ENCODE measurements at regions not wholly inside any gene's neighbourhood (a gene's known extent, or its start where the extent isn't known, plus 50 kb on each side); places are given as distances from the start of the nearest gene placed in this dataset.

- no peaks in the 10 kb centered on the region for H3K9me3 ChIP-seq
- H3K4me1 ChIP-seq, result no peaks in the 10 kb centered on the region
- H3K27ac ChIP-seq, result no peak overlapping the region
- no peaks in the 10 kb centered on the region for H3K27me3 ChIP-seq
- no peak for DNase-seq
- 84 to 91% (median 85%) methylated on average over 2 of the region's 2 CpGs for WGBS, 5 donors
- H3K36me3 ChIP-seq, result no peaks in the 10 kb centered on the region
- TF ChIP-seq POLR2A (IDR thresholded peaks at IDR 0.05) (no peak), POLR2AphosphoS5 (IDR thresholded peaks at IDR 0.05) (no peak), CTCF (IDR thresholded peaks at IDR 0.05) (no peak), EP300 (IDR thresholded peaks at IDR 0.05) (no peak)
- intact Hi-C loops (cut with DNase I; ENCODE audit: low total_unique reads), result no loop called here
- no peak overlapping the region for H3K4me3 ChIP-seq
Observed at GRCh38 chr12:90084018-90084417, 375.4 kb upstream of the ATP2B1 start.

- Histone ChIP-seq H3K4me1 (no peaks in the 10 kb centered on the region), H3K9me3 (no peaks in the 10 kb centered on the region), H3K27me3 (no peaks in the 10 kb centered on the region), H3K36me3 (no peaks in the 10 kb centered on the region), H3K27ac (no peak overlapping the region), H3K4me3 (no peak overlapping the region)
- TF ChIP-seq CTCF (IDR thresholded peaks at IDR 0.05), result no peak
- no peak for TF ChIP-seq EP300 (IDR thresholded peaks at IDR 0.05)
- TF ChIP-seq POLR2A (IDR thresholded peaks at IDR 0.05), result no peak
- TF ChIP-seq POLR2AphosphoS5 (IDR thresholded peaks at IDR 0.05), result no peak
- no peak for DNase-seq
- intact Hi-C loops (cut with DNase I; ENCODE audit: low total_unique reads), result no loop called here
- WGBS, 5 donors, result 54 to 66% (median 61%) methylated on average over 1 of the region's 1 CpG
Observed at GRCh38 chr12:90080616-90081015, 372.0 kb upstream of the ATP2B1 start.

GRCh38 chr12:90079529-90080210 lies 371.0 kb upstream of the ATP2B1 start:
- WGBS, 5 donors, result 33 to 64% (median 55%) methylated on average over 4 of the region's 4 CpGs
- no peak for TF ChIP-seq EP300 (IDR thresholded peaks at IDR 0.05)
- no peak for TF ChIP-seq POLR2A (IDR thresholded peaks at IDR 0.05)
- TF ChIP-seq POLR2AphosphoS5 (IDR thresholded peaks at IDR 0.05), result no peak
- no peak for TF ChIP-seq CTCF (IDR thresholded peaks at IDR 0.05)
- Histone ChIP-seq H3K4me1 (no peaks in the 10 kb centered on the region), H3K9me3 (no peaks in the 10 kb centered on the region), H3K36me3 (no peaks in the 10 kb centered on the region), H3K27ac (no peak overlapping the region), H3K27me3 (no peaks in the 10 kb centered on the region), H3K4me3 (no peak overlapping the region)
- DNase-seq, result no peak
- intact Hi-C loops (cut with DNase I; ENCODE audit: low total_unique reads), result no loop called here

GRCh38 chr12:90078344-90078743 lies 369.7 kb upstream of the ATP2B1 start:
- no peak for TF ChIP-seq POLR2AphosphoS5 (IDR thresholded peaks at IDR 0.05)
- TF ChIP-seq CTCF (IDR thresholded peaks at IDR 0.05), result no peak
- no peak for TF ChIP-seq EP300 (IDR thresholded peaks at IDR 0.05)
- no peak for TF ChIP-seq POLR2A (IDR thresholded peaks at IDR 0.05)
- Histone ChIP-seq H3K36me3 (no peaks in the 10 kb centered on the region), H3K9me3 (no peaks in the 10 kb centered on the region), H3K27ac (no peak overlapping the region), H3K4me3 (no peak overlapping the region), H3K27me3 (no peaks in the 10 kb centered on the region), H3K4me1 (no peaks in the 10 kb centered on the region)
- no peak for DNase-seq
- 78 to 83% (median 81%) methylated on average over 4 of the region's 4 CpGs for WGBS, 5 donors
- intact Hi-C loops (cut with DNase I; ENCODE audit: low total_unique reads), result no loop called here

Data from stomach (tissue), 8 donors.